Stimulated activated CD4-positive, alpha-beta T cell treated with anti-CD3 and anti-CD28 coated beads, Interleukin-2, amount 100 ng/mL, for 48 hours (primary cell): ENCODE measurements at regions not wholly inside any gene's neighbourhood (a gene's known extent, or its start where the extent isn't known, plus 50 kb on each side); places are given as distances from the start of the nearest gene placed in this dataset.

ENCODE experiments used
- DNase-seq, 2 donors: peaks; one replicate each; pipeline ENCODE4 v3.0.0-alpha.2; 2020

DNA sequence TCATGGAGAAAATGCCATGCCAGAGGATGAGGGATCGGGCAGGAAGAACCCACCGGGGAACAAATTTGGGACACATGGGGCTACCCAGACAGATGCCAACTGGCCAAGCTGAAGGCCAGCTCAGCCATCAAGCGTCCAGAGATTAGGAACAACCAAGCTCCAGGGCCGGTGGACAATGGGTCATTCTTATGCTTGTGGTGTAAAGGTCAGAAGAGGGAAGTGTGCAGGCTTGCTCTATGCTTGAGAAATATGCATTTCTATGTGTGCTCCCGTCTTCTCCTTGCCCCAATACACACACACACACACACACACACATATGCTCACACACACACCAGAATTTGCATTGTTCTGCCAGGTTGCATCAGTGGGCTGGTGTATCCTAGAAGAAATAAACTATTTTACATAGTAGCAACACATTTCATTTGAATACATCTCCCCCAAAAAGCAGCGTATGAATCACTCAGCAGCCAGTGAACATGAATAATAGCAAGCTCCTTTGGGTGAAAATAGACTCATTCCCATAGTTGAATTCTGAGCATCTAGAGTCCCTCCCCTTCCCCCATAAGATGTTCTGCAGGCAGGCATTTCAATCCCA is 201.9 kb upstream of the PPARGC1A start:
- no peak for DNase-seq

DNA sequence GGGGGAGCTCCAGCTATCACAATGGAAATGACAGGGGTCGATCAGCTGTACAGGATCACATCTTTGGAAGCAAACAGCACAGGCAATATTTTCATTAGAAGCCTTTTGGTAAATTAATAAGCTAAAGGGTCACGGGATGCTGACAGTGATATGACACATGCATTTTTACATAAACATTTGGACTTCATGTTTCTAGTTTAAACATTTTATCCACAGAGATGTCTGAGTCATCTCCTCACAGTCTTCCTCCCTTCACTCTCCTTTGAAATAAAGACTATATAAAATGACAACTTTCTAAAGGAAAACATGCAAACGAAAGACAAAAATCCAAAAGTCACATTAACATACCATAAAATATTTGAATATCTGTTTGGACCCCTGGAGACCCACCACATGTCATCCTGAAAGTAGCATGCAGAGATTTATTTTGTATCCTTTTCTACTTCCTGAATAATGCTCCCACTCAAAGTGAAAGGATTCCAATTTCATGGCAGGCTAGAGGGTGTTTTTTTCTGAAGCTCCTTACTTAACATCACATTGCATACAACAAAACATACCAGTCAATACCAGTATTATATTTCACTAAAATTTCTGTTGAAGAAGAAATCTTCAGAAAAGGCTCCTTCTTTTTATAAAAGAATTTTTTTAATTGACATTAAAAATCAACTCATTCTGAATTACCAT is 200.1 kb upstream of the PPARGC1A start:
- no peak for DNase-seq

DNA sequence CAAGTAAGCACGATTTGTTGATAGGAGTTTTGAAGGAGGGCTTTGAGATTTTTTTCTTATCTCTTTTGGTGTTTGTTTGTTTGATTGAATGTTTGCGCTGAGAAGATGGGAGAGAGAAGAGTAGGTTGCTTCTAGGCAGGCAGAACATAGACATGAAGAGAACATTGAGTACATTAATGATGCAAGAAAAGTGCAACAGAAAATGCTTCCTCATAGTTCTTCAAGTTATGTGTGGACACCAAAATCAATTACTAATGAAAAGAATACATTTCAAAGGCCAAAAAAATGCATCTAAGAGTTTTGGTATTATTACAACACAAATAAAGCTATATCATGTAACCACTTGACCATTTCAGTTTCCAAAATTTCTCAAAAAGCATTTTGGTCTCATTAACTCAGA is 191.0 kb upstream of the PPARGC1A start:
- no peak for DNase-seq

DNA sequence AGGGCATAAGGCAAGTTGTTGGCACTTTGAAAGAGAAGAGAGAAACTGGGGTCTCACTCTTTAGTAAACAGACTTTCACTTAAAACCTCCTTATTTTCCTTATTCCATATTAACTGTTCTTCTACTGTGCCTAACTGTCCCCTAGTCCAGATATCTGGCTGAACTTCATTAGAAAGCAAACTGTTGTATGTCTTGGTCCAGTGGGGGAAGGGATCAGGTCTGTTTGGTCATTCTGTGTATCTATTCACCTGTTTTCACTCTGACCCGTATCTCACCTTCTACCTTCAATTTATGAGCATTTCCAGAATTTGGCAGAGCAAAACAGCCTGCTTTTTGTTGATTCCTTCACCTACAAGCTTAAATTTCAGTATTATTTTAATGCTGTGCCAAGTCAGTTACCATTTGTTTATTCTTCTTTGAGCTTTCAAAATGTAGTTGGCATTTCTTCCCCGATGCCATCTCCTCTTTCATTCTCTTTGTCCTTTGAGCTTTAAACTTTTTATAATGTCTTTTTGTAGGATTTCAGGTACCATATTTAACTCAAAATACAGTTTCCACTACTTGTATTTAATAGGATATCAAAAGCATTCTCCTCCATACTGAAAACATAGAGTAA is 188.6 kb upstream of the PPARGC1A start:
- DNase-seq: no peak

DNA sequence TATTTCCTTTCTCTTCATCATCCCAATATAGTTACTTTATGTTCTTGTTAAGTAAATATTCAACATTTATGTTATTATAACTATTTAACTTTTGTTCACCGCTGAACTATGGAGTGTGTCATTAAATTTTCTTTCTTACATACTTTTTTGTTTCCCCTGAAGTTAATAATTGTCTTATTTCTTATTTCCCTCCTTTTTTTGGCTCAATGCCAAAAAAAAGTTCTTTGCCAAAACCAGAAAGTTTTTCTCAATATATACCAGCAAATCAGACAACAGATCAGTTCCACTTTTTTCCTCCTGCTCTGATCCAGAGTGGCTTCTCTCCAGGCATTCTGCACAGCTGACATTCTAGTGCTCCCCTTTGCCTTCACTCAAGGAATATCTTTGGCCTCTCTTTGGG is 187.0 kb upstream of the PPARGC1A start:
- no peak for DNase-seq

DNA sequence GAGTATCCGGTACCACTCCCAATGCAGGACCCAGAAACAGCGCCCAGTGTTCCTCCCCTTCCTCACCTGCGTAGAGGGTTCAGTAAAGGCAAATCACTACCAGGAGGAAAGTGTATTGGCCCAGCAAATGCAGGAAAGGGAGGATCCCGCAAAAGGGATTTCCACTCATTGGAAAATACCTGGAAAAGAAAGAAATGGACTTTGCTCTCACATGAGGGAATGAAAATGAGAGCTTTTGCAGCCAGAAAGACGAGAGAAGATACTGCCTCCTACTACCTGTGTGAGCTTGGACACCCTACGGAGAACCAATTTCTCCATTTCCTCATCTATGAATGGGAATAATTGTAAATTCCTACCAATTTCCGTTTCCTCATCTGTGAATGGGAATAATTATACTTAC is 184.1 kb upstream of the PPARGC1A start:
- no peak for DNase-seq

DNA sequence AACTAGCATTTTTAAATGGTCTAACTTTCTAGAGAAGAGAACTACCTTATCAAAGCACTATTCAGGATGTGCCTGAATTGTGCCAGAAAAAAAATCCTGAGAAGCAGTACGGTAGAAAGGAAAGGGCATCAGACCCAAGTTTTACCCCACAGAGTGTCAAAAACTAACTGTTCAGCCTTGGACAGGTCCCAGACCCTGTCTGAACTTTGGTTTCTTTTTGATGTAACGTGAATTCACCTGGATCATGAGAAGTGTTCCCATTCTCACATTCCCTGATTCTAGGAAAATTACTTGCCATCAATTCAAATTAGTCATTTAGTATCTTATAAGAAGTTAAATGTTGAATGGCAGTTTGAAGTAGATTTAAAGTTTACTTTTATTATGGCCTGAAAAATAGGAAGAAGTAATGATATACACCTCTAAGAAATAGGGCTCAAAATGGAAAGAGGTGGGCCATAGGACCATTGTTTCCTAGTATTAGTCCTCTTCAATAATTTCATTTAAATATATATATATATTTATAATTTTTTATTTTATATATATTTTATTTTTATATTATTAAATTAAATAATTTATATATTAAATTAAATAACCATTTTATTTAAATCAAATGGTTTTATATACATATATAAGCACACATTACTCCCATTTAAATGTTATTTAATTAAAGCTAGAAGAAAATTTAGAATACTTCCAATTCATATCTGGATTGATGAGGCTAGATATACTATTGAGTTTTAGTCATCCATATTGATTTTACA is 181.9 kb upstream of the PPARGC1A start:
- DNase-seq: no peak

DNA sequence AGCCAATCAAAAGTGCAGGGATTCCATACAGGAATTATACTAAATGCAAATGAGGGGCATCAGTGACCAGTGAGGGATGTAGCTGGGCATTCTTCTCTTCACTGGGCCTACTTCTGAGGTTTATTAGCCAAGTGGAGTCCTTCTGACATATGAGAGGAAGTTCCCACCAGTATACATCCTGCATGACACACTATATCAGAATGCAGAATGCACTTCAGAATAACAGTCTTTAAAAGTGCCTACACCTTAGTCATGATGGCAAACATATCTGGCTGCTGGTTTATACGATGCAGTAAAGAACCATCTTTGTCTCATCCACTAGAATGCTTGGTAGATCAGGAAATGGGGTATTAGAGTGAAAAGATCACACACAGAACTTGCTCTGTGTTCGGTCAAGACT is 180.3 kb upstream of the PPARGC1A start:
- DNase-seq: no peak

DNA sequence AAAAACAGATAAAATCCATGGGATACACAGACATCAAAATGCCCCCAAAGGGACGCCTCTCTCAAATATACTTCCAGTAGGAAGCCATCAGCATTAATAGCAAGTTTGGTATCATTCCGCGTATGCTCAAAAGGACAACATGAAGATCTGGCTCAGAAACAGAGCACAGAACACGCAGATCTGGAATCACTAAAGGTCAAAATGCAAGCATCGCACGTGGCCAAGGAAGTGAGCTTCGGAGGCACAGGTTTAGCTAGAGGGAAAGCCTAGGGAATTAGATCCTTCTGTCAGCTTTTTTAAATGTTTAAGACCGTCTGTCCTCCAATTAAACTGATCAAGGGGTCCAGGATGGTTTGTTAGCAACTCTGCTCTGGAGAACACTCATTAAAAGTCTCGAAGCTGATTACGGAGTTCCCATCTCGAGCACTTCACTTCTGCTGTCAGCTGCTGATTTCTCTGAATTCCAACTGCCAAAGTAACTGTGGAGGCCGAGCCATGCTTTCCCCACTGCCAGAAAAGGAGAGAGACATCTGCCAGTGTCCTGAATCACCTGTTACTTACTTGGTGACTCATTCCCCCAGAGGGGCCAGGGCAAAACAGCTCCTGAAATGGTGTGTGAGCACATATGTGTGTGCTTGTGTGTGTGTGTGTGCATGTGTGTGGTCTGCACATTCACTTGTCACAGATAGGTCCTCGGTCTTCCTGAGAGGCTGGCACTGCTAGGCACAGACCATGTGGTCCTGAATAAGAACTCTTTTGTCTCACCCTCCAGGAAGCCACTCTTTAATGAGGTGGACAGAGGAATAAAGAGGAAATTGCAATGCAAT is 177.7 kb upstream of the PPARGC1A start:
- DNase-seq: no peak

DNA sequence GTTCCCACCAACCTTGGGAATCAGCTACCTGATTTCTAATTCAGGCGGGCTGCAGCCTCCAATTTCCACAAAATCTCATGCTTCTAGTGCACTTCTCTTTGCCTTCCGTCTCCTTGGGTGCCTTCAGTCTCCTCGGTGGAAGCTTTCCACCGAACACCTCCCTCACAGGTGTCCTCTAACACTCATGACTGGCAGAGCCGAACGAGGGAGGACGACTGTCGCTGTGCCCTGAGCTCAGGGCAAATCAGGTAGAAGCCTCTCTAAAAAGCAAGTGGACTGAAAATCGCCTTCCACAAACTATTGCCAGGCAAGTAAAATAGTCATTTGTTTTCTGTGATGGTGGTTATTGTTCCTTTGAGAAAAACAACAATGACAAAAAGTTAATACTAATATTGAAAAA is 176.1 kb upstream of the PPARGC1A start:
- DNase-seq: no peak

DNA sequence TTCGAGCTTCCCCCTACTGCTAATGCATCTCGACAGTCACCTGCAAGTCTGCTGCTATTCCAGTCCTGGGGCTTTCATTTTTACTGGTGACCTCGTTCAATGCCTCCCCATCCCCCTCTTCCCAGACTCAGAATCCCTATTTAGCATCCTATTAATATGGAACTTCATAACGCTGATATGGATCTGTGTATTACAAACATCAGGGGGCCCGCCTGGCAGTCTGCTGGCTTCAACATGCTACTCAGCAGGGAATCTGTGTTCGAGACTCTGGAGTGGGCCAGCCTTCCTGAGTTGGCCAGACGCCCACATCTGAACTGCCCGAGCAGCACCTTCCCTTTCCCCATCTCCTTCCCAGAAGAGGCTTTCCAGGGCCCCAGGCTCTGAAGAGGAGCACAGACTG is 173.9 kb upstream of the PPARGC1A start:
- DNase-seq: no peak

DNA sequence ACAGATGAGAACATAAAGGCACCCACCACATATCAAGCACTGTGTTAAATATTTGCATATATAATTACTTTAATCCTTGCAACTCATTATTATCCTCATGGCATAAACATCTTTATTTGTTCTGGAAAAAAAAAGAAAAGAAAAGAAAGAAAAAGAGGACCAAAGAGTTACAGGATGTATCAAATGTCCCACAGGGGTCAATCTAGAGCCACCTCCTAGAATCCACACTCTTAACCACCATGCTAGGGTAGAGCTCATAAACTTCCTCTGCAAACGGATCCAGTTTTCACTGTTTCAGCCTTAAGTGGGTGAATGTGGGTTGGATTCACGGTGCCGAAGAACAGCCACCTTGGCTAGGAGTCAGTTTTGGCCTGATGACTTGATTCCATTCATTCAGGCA is 171.1 kb upstream of the PPARGC1A start:
- DNase-seq: no peak

DNA sequence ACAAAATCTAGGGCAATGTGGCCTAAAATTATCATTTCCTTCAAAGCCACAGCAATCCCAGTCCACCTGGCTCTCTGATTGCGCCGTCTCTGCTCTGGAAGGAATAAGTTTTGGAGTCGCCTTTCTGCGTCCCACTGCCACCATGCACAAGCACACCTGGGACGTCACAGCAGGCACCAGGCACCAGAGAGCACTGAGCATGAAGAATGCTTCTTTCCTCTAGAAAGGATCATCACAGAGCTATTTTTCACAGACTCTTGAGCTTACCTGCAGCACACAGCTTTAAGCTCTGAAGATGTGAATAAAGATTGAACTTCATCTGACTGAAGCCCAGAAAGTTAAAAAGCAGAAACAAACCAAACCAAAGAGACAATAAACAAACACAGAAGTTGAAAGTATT is 170.0 kb upstream of the PPARGC1A start:
- DNase-seq: no peak

DNA sequence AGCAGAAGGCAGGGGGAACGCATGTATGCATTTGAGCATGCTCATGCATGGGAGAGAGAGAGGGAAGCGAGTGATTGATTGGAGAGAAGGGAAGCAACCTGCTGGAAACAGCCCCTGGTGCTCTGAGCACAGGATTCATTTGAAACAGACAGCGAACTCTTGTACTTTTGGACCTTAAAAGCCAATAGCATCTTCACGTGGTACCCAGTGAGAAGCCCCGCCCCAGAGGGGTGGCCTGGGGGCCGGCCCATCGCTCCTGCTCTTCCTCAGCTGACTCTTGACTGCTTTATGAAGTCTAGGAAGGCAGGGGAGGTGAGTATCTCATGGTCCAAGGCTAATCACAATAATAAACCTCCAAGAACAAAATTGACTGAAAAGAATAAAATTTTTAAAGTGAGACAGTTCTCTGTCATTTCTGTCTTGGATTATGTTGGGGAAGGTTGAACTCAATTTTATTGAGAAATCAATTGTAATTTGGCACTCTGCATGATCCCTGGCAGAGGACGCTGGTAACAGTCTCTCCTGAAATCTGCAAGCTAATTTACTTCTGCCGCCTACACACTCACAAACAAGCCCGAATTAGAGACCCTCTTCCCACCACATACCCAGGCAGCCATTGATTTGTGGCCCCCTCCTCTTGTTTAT is 168.2 kb upstream of the PPARGC1A start:
- DNase-seq: no peak

DNA sequence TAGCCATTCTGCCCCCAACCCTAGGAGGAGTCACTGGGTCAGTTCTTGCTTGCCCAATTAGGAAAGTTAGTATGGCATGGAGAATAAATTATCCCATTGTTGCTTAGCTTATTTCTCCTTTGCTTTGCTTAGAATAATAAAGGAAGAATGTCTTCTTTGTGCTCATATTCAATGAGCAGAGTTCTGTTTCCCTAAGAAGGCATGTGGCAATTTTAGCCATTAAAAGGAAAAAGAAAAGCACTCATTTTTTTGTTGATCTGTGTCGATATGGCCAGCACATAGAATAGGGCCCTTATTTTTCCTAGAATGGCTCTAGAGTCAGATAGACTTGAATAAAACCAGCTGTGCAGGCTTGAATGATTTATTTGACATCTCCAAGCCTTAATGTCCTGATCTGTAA is 166.4 kb upstream of the PPARGC1A start:
- no peak for DNase-seq

DNA sequence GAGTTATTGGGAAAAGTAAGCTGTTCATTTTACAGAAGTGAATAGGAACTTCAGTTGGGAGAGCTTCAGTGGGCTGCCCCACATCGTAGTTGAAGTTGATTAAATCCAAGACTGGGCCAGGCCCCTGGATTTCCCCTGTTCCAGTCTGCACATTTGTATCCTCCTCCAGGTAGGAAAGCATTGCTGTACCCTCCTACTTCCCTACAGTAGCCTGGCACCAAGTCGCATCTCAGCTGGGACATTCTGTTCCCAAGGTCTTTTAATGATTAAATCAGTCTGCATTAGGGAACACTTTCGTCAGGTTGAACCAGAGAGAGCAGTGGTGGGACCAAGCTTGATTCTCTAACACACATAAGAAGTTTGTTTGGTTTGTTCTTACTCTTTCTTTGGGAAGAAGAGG is 165.8 kb upstream of the PPARGC1A start:
- no peak for DNase-seq

DNA sequence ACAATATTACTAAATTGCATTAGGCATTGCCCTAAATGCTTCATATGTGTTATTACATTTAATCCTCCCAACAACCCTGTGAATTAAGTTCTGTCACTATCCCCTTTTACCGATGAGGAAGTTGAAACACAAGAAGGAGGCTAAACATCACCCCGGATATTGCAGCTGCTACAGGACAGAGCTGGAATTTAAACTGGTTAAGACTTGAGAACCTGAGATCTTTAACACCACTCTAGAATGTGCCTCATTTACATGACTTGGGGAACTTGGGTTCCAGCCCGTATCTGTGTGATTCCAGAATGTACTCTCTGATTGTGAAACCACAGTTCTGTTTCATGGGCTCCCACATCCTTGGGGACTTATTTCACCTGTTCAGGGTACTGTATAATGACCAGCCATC is 165.1 kb upstream of the PPARGC1A start:
- no peak for DNase-seq

DNA sequence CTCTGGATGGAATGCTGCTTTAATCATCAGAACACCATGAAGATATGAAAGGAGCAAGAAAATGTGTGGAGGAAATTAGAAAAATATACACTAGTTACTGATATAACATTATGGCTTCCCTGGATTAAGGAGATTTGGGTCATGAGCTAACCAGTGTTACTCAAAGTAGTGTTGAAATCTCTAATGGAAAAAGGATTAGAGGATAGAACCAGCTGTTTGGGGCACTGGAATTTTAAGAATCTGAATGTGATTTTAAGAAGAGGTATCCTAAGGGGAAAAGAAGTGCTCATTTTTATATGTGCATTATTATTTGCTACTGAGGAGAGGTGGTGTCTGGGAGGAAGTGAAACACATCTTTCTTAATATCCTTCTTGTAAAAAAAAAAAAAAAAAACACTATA is 164.1 kb upstream of the PPARGC1A start:
- no peak for DNase-seq

DNA sequence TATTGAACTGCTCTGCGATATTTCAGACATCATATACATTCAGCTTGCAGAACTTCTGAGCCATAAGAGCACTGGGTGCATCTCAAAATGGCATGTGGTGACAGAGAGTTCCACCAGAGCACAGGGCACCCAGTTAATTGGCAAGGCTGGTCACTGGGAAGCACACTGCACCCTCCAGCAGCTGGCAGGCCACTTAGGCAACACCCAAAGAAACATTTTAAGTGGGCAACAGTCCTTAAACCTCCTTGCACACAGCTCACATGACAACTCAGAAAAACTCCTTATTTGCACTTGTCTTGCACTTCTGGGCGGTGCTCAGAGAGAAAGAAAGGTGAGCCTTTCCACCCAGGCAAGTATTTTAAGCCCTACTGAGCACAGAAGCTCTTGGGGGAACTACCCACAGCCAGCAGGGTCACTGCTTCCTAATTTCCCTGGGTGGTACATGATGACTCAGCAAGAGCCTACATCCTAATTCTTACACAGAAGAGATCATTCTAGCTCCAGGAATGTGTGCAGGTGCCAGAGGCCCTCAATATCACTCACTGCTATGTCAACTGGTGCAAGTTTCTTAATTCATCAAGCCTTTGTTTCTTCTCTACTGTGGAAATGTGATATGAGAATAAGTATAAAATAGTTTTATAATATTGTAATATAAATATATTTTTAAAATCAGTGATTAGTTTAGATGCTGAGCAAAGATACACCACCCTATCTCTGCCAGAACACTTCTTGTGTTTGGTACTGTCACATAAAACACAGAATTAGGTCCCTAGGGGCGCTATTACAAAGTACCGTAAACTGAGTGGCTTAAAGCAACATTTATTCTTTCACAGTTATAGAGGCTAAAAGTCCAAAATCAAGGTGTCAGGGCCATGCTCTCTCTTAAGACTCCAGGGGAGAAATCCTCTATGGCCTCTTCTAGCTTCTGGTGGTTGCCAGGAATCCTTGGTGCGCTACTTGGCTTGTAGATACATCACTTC is 155.1 kb upstream of the PPARGC1A start:
- DNase-seq: no peak

DNA sequence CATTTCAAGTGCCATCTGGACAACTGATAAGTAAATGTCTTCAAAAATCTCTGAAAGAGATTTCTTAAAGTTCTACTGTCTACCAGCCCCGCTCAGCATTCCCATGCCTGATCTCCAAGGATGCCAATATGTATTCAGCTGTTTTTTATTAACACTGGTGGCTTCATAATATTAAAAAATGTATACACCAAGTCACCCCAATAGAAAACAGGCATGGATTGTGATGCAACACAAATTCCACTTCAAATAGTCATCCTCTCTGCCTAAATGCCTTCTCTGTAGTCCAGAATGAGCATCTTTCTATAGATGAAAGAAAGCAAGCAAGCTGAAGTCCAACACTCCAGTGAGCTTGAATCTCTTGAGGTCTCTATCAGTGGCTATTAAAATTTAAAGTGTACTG is 152.2 kb upstream of the PPARGC1A start:
- no peak for DNase-seq

DNA sequence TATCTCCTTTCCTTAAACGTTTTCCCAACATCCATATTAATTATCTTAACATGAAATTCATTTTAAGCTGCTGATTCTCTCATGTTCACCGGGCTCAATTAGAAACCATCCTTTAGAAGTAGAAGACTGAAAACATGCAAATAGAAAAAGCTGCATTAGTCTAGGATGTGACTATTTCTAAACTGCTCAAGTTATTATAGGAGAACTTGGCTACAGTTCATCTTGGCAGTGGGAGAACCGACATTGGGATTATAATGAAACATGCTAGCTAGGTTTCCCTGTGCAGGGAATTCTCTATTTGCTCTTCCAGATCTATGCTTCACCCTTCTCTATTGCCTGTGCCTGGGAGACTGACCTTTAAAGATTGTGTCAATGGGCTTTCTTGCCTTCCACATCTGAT is 151.0 kb upstream of the PPARGC1A start:
- no peak for DNase-seq
